ENCODE measurements at regions not wholly inside any gene's neighbourhood (a gene's known extent, or its start where the extent isn't known, plus 50 kb on each side); places are given as distances from the start of the nearest gene placed in this dataset.

- Mint-ChIP-seq H3K27ac (no peak overlapping the region), H3K36me3 (ENCODE audit: low read depth) (no peaks in the 10 kb centered on the region), H3K4me3 (no peak overlapping the region), H3K9me3 (no peaks in the 10 kb centered on the region), H3K4me1 (no peaks in the 10 kb centered on the region), H3K27me3 (no peaks in the 10 kb centered on the region)
- CTCF ChIA-PET: no interaction called here
- POLR2A ChIA-PET: no interaction called here
- DNase-seq: no peak
Measured at GRCh38 chr2:18643326-18644114, 54.2 kb upstream of the NT5C1B start.

GRCh38 chr2:18641823-18642222 is 52.5 kb upstream of the NT5C1B start:
- Mint-ChIP-seq H3K36me3 (ENCODE audit: low read depth) (no peaks in the 10 kb centered on the region), H3K4me1 (no peaks in the 10 kb centered on the region), H3K4me3 (no peak overlapping the region), H3K9me3 (peaks cover 8% of the 10 kb centered on the region), H3K27me3 (no peaks in the 10 kb centered on the region), H3K27ac (no peak overlapping the region)
- ChIA-PET POLR2A (no interaction called here), CTCF (no interaction called here)
- no peak for DNase-seq

- Mint-ChIP-seq H3K4me3 (no peak overlapping the region), H3K36me3 (ENCODE audit: low read depth) (no peaks in the 10 kb centered on the region), H3K4me1 (no peaks in the 10 kb centered on the region), H3K27me3 (no peaks in the 10 kb centered on the region), H3K27ac (no peak overlapping the region), H3K9me3 (peaks cover 23% of the 10 kb centered on the region)
- ChIA-PET CTCF (no interaction called here), POLR2A (interaction anchor here (0.7 kb wide), 1 partner anchor 31 kb away, joined by 3 read pairs; no protein-coding TSS in a partner anchor)
- DNase-seq: no peak
Measured at GRCh38 chr2:18639756-18640453, 50.5 kb upstream of the NT5C1B start.
